ENCODE measurements at regions not wholly inside any gene's neighbourhood (a gene's known extent, or its start where the extent isn't known, plus 50 kb on each side); places are given as distances from the start of the nearest gene placed in this dataset.
"Not testable (repeated sequence)": the region's sequence is repeated elsewhere in the genome, so short reads cannot be mapped to it uniquely, and the experiment has no call there.

DNA sequence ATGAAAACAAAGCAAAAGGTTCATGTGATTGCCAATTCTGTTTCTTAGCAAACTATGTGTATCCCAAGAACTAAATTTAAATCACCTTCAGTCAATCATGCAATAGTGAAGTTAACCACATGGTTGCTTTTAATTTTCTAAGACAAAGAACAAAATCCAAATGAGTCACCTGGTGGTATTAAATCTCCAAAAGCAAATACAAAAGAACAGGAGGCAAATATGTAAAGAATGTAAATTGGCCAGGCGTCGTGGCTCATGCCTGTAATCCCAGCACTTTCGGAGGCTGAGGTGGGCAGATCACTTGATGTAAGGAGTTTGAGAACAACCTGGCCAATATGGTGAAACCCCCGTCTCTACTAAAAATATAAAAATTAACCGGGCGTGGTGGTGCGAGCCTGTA lies 54.2 kb upstream of the PIK3R4 start:
- DNase-seq: no peak

DNA sequence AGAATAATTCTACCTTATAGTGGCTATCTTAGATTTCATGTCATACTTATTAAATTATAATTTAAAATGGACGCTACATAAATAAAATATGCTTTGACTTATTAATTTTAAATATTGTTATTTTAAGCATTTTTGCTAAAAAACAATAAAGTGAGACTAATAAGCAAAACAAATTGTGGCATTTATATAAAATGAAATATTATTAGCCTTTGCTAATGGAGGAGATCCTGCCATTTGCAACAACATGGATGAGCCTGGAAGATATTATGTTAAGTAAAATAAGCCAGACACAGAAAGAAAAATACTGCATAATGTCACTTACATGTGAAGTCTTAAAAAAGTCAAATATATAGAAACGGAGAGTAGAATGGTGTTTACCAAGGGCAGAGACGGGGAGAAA lies 54.8 kb upstream of the PIK3R4 start:
- no peak for DNase-seq

DNA sequence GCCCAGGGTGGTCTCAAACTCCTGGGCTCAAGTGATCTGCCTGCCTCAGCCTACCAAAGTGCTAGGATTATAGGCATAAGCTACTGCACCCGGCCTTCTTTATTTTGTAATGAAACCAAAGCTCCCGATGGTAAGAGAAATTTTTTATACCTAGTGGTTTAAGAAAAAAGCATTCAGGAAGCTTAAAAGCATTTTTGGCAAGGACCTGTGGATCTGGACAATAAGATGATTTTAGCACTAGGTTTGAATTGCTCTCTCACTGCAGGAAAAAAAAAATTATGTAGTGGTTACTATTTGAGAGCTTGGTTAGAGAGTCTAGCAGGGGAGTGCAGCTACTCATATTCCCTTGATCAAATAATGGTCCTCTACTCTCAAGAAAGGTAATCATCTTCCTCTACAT lies 64.9 kb upstream of the PIK3R4 start:
- DNase-seq: no peak

DNA sequence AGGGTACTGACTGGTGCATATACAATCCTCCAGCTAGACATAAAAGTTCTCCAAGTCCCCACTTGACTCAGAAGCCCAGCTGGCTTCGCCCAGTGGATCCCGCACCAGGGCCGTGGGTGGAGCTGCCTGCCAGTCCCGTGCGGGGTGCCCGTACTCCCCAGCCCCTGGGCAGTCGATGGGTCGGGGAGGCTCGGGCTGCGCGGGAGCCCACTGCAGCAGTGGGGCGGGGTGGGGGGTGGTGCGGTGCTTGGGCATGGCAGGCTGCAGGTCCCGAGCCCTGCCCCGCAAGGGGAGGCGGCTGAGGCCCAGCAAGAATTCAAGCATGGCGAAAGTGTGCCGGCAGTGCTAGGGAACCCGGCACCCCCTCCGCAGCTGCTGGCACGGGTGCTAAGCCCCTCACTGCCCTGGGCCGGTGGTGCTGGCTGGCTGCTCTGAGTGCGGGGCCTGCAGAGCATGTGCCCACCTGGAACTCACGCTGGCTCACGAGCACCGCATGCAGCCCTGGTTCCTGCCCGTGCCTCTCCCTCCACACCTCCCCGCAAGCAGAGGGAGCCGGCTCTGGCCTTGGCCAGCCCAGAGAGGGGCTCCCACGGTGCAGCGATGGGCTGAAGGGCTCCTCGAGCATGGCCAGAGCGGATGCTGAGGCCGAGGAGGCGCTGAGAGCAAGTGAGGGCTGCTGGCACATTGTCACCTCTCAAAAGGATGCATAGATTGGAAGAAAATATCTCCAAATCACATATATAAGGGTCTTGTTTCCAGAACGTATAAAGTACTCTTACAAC lies 68.3 kb upstream of the PIK3R4 start:
- no peak for DNase-seq

DNA sequence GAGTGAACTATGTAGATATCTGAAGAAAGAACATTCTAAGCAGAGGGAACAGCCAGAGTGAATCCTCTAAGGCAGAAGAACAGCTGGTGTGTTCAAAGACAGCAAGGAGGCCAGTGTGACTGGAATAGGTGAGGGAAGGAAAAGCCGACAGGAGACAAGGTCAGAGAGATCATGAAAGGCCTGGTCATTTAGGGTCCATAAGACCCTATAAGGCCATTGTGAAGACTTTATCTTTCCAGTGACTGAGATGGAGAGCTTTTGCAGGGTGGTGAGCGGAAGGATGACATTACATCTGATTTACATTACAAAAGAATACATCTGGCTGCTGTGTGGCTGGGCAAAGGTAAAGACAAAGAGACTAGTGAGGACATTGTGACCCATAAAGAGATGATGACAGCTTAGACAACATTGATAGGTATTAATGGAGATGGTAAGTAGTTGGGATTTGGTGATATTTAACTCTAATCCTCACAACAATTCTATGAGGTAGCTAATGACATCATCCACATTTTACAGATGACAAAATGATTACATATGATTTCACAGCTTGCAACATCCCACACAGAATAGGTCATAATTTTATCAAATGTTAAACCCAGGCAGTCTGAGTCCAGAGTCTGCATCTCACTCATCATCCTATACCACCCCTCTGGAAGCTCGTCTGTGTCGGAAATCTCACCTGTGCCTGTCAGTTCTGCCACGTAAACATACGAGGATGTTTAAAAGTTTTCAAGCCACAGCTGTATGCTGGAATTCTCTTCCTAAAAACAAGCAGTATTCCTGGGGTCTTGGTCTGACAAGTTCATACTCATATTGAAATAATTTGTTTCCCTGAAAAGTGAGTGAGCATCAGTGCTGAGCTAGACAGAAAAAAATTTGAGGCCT lies 70.2 kb upstream of the PIK3R4 start:
- no peak for DNase-seq

DNA sequence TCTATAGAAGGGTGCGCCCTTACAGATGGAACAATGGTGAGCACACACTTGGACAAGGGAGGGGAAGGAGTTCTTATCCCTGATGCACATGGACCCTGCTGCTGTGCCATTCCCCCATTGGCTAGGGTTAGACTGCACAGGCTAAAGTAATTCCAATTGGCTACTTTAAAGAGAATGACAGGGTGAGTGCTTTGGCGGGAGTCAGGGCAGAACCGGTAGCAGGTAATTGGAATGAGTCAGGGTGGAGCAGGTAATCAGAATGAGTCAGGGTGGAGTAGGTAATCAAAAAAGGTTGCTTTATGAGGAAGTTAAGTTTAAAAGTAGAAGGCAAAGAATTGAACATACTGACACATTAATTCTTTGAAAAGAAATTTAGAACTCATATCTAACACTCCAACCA lies 71.4 kb upstream of the PIK3R4 start:
- DNase-seq: not testable (repeated sequence)

DNA sequence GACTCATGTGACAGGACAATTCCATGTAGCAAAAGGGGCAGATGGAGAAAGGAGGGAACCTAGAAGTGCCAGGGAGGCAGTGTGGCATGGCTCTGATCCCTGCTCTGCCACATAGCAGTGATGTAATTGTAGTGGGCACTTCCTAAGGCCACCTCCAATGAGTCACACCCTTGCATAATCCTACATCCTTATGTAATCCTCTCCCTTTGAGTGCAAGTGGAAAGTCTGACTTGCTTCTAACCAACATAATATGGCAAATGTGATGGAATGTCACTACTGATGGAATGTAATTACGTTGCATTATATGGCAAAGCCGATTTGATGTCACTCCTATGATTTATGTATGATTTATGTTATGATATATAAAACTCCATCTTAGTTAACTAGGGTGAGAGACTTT lies 72.9 kb upstream of the ATP2C1 start:
- peak; percentile 81 to 82 for DNase-seq

DNA sequence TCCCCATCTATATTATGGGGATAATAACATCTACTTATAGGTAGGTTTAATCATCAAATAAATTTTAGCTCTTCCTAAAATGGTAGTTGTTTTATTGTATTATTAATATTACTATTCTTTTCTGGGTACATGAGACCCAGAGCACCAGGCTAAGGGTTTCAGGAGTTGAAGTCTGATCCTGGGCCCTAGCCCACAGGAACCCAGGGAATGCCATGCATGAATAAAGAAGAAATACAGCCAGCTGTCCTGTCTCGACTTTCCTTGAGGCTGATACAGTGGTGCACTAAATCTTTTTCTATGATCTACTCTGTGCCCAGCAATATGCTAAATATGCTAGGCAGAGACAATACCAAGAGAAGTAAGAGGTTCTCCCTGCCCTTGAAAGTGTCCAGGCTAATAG lies 72.1 kb upstream of the ATP2C1 start:
- DNase-seq: no peak

DNA sequence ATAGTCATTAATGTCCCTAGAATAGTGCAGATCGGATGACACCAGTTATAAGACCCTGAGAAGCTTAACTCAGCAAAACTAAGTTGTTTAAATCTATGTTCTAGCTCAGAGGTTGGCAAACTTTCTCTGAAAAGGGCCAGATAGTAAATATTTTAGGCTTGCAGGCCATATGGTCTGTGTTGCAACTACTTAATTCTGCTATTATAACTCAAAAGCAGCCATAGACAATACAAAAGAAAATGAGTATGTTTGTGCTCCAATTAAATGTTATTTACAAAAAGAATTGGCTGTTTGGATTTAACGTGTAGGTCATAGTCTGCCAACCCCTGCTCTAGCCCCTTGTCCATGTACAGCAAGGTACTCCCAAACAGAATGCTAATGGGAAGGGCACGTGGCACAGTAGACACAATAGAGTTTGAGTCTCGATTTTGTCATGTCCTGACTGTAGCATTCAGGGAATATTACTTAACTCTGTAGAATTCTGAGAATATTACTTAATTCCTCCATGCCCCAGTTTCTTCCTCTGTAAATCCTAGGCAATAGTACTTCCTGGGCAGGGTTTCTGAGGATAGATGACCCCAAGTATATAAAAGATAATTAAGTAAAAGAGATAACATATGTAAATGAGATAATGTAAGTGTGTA lies 70.5 kb upstream of the ATP2C1 start:
- DNase-seq: no peak

DNA sequence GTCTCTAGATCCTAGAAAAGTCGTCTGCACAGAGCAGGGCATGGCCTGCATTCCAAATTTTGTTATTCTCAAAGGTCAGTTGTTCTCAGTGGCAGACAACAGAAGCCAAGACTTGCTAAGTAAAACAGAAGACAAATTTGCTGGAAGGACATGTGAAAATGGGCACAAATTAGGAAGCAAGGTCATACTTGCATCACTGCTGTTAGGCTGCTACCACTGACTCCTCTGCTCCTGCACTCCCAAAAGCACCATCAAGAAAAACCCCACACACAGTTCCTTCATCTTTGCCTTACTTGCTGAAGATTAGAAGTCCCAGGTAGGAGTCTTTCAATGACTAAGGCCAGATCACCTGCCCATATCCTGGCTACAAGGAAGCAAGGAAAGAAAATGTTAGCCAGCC lies 69.9 kb upstream of the ATP2C1 start:
- no peak for DNase-seq

DNA sequence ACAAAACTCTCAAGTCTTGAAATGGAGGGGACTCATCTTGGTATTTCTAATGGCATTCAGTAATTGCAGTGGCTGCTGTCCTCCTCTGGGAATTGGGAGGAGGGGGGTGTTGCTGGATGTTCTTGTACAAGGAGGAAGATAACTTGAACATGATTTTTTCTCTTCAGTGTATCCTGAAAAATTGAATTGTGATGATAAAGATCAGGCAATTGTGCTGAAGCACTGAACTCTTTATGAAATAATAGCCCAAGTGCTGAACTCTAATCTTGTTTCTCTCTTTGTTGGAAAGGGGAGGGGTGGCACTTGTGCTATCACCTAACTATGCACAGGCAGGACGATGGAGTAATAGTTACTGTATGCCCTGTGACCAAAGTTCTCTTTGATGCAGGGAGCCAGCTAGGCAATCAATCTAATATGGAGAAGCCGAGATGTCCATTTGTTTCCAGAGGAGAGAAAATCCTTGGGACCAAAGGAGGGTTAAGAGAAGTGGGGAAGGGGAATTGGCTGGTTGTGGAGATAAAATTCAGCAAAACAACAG lies 68.1 kb upstream of the ATP2C1 start:
- no peak for DNase-seq

DNA sequence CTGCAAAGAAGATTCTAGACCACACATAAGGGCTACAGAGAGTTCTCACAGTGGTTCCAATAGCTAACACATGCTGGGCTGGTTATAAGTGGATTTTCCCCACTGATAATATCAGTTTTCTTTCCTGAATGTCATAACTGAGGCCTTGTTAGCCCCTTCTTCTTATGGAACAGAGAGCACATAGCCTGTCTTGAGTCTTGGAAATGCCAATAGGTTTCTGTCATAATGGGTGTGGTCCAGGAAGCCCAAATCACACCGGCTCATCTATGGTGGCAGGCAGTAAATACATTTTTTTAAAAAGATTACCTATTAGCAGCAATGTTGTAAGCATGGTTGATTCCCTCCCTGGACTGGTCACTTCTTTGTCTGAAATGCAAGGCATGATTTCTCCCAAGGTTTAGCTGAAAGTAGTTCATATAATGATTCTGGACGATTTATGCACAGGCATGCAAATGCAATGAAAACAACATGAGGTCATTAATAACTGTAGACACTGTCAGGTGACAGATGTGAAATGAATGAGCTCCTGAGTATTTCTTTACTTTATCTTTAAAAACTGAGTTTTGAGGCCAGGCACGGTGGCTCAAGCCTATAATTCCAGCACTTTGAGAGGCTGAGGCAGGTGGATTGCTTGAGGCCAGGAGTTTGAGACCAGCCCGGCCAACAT lies 67.2 kb upstream of the ATP2C1 start:
- DNase-seq: no peak

DNA sequence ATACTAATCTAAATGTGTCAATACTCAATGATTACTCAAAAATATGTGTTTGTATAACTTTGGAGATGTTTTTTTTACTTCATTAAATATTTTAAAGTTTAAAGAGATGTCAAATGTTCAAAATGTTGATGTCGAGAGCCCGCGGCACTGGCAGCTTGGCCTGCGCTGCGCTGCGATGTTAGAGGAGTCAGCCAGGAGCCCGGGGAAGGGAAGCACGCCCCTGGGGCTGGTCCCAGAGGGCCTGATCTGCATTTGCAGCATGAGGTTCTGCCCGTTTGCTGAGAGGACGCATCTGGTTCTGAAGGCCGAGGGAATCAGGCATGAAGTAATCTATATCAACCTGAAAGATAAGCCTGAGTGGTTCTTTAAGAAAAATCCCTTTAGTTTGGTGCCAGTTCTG lies 66.4 kb upstream of the ATP2C1 start:
- DNase-seq: no peak

DNA sequence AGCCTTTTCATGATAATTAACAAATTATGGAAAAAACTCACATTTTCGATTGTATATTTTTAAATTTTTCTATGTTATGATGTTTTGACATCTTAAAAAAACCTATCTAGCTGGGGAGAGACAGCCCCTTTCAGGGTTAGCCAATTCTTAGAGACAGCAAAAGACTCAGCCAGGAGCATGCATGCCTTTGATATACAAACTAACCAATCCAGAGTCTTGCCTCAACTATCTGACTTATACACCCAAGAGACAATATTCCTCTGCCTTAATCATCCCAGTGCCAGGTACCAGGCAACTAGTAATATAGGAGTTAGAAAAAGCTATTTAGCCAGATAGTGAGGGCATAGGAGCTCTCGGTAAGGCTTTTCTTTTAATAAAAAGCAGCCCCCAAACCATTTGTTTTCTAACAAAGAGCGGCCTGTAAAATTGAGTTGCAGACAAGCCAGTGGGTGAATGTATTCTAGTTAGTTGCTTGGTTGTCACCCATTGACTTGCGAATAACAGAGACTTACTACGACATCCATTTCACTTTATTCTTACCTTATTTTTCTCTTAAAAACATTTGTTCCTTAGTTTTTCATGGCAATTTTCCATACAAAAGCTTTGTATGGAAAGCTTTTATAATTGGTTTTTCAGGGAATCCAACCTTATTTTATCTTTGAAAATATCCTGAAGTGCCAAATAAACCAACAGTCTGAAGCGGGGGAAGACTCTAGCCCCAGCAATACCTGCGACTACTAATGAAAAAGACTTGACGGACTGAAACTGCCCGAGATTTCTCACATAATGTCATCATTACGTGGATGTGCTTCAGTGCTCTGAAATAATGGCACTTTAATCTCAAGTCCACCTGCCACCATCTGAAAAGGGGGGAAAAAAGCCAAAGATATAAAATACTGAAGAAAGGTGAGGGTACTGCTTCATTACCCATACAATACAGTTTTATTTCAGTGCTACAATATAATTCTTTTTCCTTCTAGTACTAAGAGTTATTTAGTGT lies 64.6 kb upstream of the ATP2C1 start:
- no peak for DNase-seq

DNA sequence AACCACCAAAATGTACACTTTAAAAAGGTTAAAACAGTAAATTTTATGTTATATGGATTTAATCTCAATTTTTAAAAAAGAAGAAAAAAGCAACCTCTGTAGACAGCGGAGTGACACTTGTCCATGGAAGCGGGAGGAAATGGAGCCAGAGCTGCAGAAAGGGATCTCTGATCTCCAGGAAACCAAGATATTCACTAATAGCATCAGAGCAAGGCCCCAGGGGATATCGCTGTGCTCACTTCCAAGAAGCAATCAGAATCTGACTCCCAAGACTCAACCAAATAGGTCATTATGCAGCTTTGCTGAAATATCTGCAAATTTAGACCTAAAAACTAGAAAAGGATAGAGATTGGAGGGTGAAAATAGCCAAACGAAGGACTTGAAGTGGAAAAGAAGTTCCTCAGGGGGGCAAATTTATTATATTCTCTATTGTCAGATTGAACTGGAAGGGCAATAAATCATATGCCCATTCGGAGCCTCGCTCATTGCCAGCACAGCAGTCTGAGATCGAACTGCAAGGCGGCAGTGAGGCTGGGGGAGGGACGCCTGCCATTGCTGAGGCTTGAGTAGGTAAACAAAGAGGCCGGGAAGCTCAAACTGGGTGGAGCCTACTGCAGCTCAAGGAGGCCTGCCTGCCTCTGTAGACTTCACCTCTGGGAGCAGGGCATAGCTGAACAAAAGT lies 62.0 kb upstream of the ATP2C1 start:
- no peak for DNase-seq

DNA sequence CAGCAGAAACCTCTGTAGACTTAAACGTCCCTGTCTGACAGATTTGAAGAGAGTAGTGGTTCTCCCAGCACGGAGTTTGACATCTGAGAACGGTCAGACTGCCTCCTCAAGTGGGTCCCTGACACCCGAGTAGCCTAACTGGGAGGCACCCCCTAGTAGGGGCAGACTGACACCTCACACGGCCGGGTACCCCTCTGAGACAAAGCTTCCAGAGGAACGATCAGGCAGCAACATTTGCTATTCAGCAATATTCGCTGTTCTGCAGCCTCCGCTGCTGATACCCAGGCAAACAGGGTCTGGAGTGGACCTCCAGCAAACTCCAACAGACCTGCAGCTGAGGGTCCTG lies 61.5 kb upstream of the ATP2C1 start:
- DNase-seq: not testable (repeated sequence)

DNA sequence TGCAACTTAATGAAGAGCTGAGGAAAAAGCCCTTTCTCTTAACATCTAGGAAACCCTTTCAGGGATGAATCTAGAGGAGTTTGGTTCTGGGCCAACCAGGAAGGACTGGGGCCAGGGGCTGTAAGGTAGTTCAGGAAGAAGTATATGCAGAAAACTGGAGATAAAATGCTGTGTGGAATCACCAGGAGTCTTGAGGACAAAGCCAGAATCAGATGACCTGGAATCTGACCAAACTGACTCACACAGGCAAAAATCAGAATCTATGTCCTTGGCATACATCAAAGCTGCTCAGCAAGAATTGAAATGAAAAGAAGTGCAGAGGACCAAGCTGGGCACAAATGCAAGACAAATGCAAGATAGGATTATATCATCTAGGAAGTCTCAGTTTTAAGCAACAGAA lies 59.4 kb upstream of the ATP2C1 start:
- DNase-seq: no peak

DNA sequence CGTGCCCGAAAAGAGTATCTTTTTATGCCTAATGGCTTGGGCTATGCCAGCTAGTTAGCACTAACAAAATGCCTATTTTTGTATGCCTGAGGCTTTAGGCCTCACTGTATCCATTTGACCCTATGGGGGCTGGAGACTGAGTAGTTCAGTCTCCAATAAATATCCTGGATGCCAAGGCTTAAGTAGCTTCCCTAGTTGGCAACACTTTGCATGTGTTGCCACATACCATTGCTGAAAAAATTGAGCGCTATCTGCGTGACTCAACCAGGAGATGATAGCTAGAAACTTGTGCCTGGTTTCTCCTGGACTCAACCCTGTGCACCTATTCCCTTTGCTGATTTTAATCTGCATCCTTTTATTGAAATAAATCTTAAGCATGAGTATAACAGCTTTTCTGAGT lies 58.4 kb upstream of the ATP2C1 start:
- DNase-seq: no peak

DNA sequence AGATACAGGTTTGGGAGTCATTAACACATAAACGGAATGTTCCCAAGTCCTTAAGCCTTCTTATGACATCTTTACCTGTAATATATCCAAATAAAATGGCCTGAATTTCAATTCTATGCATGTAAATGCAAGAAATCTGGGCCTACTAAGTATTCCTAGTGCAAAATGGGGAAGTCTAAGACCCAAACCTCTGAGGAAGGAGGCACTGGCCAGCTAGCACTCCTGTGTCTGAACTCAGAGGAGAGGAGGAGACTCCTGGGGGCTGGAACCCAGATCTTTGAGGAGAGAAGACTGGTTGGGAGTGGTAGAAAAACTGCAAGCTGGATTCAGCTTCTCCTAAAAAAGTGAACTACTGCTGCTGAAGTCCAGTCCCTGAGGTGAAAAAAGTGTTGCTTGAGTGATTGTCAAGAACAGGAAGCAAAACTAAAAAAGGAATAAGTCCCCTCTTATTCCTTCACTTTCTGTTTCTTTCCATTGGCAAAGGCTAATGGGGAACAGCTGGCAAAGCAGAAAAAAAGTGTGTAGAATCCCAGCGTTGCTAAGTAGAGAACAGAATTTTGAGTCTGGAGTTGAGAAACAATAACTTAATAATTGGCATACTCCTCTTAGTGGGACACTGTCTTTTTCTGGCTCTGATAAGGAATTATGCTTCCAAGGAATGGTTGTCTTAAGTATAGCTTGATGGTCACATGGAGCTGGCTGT lies 54.8 kb upstream of the ATP2C1 start:
- no peak for DNase-seq

DNA sequence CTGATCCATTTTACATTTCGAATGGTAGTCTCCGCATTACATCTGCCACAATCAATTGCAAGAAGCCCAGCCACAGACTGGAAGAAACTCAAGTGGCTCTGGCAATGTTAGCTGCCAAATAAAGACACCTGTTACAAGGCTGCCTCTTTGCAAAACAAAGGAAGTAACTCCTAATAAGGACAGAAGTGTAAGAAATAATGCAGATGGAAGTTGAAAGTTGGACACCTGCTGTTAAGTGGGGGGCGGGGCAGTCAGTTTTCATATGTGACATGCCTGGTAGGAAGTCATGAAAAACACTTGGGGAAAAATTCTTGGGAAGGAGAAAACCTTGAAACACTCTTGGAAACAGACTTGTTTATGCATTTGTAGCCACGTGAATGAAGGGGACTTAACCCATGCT lies 54.1 kb upstream of the ATP2C1 start:
- no peak for DNase-seq

DNA sequence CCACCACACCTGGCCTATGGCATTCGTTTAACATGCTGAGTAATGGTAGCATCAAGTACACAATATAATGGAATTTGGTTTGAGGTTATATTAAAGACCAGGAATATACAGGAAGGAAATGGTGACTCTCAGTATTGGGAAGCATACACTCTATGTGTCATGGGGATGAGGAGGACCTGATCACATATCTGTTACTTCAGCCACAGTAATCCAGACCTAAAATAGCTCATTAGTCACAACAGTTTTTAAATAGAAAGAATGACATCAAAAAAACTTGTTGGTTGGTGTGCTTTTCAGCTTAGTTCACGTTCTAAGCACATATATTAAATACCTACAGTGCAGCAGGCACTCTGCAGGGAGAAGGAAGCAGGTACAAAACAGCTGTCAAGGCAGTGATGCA lies 52.5 kb upstream of the ATP2C1 start:
- no peak for DNase-seq
